Neutrophil (primary cell): ENCODE measurements at regions not wholly inside any gene's neighbourhood (a gene's known extent, or its start where the extent isn't known, plus 50 kb on each side); places are given as distances from the start of the nearest gene placed in this dataset.

Source experiments
- H3K27ac ChIP-seq: fragments of 200-600 bp; sonication (generic); 2 replicates; pipeline ENCODE4 v1.5.1; 2016; ENCODE audit warnings: mild to moderate bottlenecking, moderate library complexity
- H3K27me3 ChIP-seq: fragments of 200-600 bp; sonication (generic); 2 replicates; pipeline ENCODE4 v1.6.0; 2016; ENCODE audit warnings: mild to moderate bottlenecking
- H3K36me3 ChIP-seq: fragments of 200-600 bp; sonication (generic); 2 replicates; pipeline ENCODE4 v1.5.1; 2017
- H3K4me1 ChIP-seq, 2 experiments: fragments of 200-600 bp in 1 of 2; sonication (generic) in 1 of 2; 1 replicate in 1 of 2; 2 replicates in 1 of 2; pipeline versions ENCODE4 v1.5.1 to v1.6.1; 2013 to 2016; ENCODE audit warnings: low read depth in 1 of 2, low read length in 1 of 2, mild to moderate bottlenecking in 1 of 2, moderate library complexity in 1 of 2; ENCODE audit not compliant: control insufficient read depth in 1 of 2, insufficient read depth in 1 of 2
- H3K4me3 ChIP-seq, 2 experiments: fragments of 200-600 bp in 1 of 2; sonication (generic) in 1 of 2; 1 replicate in 1 of 2; 2 replicates in 1 of 2; pipeline ENCODE4 v1.5.1; 2013 to 2016; ENCODE audit warnings: low read depth in 1 of 2, low read length in 1 of 2, mild to moderate bottlenecking in 1 of 2, moderate library complexity in 1 of 2
- H3K9me3 ChIP-seq: fragments of 200-600 bp; sonication (generic); 2 replicates; pipeline ENCODE4 v1.5.1; 2016
- TF ChIP-seq, protein P1 (sequence below): fragments of 200-600 bp; sonication (generic); IDR thresholded peaks from 2 replicates; pipeline ENCODE4 v1.5.1; 2016; ENCODE audit warnings: antibody characterized with exemption

DNA sequence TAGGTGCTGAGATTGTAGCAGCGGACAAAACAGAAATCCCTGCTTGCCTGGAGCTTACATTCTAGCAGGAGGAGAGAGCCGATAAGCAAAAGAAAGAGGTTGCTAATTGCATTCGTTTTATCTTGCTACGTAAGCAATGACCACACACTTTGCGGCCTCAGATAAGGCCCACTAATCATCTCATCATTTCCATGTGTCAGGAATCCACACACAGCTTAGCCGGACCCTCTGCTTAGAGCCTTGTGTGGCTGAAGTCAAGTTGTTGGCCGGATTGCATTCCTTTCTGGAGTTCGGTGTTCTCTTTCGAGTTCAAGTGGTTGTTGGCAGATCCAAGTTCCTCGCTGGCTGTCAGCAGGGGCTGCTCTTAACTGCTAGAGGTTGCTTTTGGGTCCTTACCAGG, 101.6 kb downstream of the CHST1 start:
- Histone ChIP-seq H3K36me3 (no peaks in the 10 kb centered on the region), H3K27ac (no peak overlapping the region), H3K9me3 (no peaks in the 10 kb centered on the region), H3K4me3 (no peak overlapping the region), H3K4me1 (no peaks in the 10 kb centered on the region), H3K27me3 (peaks cover 50% of the 10 kb centered on the region)
- TF ChIP-seq, protein P1, sequence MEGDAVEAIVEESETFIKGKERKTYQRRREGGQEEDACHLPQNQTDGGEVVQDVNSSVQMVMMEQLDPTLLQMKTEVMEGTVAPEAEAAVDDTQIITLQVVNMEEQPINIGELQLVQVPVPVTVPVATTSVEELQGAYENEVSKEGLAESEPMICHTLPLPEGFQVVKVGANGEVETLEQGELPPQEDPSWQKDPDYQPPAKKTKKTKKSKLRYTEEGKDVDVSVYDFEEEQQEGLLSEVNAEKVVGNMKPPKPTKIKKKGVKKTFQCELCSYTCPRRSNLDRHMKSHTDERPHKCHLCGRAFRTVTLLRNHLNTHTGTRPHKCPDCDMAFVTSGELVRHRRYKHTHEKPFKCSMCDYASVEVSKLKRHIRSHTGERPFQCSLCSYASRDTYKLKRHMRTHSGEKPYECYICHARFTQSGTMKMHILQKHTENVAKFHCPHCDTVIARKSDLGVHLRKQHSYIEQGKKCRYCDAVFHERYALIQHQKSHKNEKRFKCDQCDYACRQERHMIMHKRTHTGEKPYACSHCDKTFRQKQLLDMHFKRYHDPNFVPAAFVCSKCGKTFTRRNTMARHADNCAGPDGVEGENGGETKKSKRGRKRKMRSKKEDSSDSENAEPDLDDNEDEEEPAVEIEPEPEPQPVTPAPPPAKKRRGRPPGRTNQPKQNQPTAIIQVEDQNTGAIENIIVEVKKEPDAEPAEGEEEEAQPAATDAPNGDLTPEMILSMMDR, result no peak

DNA sequence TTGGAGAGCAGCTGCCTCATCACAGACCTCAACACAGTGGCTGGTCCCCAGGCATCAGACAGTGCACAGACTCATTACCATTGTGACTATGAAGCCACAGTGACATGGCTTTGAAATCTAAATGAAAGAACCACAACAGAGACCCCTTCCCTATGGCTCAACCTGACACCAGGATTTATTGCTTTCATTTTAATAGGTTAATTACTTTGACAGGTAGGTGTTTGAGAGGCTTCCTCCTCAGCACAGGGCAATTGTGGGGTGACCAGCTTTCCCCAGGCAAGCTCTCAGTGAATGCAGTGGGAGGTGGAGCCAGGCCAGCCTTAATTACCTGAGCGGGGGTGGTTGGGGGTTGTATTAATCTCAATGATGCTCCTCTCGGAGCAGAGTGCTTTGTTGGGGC, 102.3 kb downstream of the CHST1 start:
- no peaks in the 10 kb centered on the region for H3K9me3 ChIP-seq
- H3K27ac ChIP-seq, result no peak overlapping the region
- H3K4me1 ChIP-seq, result no peaks in the 10 kb centered on the region
- H3K36me3 ChIP-seq, result no peaks in the 10 kb centered on the region
- peaks cover 45% of the 10 kb centered on the region for H3K27me3 ChIP-seq
- TF ChIP-seq, protein P1, result no peak
- H3K4me3 ChIP-seq, result no peak overlapping the region

DNA sequence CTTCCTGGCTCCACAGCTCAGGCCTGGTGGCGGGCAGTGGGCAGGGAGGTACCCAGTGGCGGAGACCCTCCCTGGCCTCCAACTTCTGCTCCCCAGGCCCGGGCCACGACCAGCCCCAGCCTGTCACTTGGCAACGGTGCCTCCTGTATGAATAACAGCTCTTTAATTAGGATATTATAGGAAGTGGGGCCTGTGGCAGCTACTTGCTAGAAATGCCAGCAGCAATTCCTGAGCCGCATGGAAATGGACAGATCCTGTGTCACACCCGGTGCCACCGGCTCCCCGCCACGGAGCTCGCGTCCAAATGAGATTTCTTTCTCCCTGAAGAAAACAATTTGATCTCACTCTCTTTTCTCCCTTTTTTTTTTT, 104.5 kb downstream of the CHST1 start:
- no peaks in the 10 kb centered on the region for H3K4me1 ChIP-seq
- TF ChIP-seq, protein P1, result no peak

DNA sequence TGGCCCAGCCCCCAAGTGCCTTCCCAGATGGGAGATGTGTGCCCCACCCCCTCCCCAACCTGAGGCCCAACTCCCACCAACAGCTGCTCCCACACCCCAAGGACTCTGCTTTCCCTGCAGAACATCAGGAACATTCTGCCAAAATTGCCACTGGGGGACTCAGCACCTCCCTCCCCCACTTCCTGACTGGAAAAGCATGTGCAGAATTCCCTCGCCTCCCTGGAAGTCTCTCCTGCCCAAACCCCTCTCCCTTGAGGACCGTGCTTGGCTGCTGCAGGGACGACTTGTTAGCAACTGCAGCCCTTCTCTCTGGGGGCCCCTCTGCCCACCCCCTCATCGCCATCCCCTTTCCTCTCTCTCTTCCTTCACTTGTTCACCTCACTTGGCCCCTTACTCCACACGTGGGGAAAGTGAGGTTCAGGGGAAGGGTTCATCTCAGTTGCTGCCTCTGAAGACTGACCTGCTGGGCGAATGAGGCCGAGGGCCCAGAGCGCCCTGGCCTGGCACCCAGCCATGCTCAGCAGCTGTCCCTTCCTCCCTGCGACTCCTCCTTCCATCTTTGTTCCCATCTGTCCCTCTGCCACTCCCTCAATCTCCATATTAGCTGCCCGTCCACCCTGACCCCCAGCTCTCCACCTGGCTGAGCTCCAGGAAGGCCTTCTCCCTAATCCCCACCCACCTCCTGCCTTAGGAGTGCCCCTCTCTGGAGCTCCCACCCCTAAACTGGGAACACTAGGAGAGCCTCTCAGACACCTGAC, 105.1 kb downstream of the CHST1 start:
- no peaks in the 10 kb centered on the region for H3K36me3 ChIP-seq
- TF ChIP-seq, protein P1, result no peak
- H3K4me3 ChIP-seq, result no peak overlapping the region
- no peaks in the 10 kb centered on the region for H3K9me3 ChIP-seq
- no peak overlapping the region for H3K27ac ChIP-seq
- H3K4me1 ChIP-seq, result no peaks in the 10 kb centered on the region
- peaks cover 51% of the 10 kb centered on the region for H3K27me3 ChIP-seq

More for the DNA sequence above, 104.5 kb downstream of the CHST1 start:
- Histone ChIP-seq H3K9me3 (no peaks in the 10 kb centered on the region), H3K4me3 (no peak overlapping the region), H3K27ac (no peak overlapping the region), H3K27me3 (peaks cover 54% of the 10 kb centered on the region), H3K36me3 (no peaks in the 10 kb centered on the region)

DNA sequence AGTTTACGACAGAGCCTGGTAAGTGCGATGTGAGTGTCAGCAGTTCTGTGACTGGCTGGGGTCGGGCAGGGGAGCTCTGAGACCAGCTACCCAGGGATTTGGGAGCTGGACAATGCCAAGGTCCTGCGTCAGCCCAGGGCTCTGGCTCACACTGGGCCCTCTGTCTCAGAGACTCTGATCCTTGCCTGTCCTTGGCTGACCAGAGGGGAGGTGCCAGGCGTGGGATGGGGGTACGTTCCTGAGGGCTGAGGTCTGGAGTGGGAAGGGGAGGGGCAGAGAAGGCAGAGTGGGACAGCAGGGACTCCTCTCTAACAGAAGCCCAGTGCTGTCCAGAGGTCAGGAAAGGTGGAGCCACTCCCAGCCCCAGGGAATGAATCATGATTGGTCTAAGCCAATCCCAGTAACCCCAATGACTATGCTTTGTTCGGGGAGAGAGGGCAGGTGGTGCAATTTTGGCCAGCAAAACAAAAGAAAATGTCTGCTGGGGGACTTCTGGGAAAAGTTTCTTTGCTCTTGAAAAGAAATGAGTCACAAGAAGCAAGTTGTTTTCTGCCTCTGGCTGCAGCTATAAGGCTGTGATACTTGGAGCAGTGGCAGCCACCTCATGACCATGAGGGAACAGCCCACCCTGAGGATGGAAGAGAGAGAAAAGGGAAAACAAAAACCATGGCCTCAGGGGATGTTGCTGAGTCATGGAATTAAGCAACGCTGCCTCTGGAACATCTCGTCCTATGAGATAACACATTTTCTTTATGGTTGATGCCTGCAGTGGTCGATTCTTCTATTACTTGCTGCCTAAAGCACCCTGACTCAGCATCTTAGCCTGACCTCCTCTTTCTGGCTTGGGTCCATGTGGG, 108.3 kb downstream of the CHST1 start:
- no peaks in the 10 kb centered on the region for H3K9me3 ChIP-seq
- no peak overlapping the region for H3K4me3 ChIP-seq
- peaks cover 20% of the 10 kb centered on the region for H3K27me3 ChIP-seq
- no peaks in the 10 kb centered on the region for H3K36me3 ChIP-seq
- no peak overlapping the region for H3K27ac ChIP-seq
- H3K4me1 ChIP-seq, result no peaks in the 10 kb centered on the region
- TF ChIP-seq, protein P1, result no peak
